ENCODE measurements at regions not wholly inside any gene's neighbourhood (a gene's known extent, or its start where the extent isn't known, plus 50 kb on each side); places are given as distances from the start of the nearest gene placed in this dataset.

GRCh38 chr9:80020056-80020455 is 448.3 kb downstream of the TLE4 start:
- no peak for DNase-seq

DNA sequence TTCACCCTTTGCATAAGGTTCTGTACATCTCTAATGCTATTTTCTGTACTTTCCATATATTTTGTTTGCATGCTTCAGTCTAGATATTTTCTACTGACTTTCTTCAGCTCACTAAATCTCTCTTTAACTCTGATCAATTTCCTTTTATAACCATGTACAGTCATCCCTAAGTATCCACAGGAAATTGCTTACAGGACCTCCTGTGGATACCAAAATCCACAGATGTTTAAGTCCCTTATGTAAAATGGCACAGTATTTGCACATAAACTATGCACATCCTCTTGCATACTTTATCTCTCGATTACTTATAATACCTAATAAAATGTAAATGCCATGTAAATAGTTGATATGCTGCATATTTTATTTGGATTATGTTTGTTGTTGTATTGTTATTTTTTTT is 442.1 kb downstream of the TLE4 start:
- no peak for DNase-seq

DNA sequence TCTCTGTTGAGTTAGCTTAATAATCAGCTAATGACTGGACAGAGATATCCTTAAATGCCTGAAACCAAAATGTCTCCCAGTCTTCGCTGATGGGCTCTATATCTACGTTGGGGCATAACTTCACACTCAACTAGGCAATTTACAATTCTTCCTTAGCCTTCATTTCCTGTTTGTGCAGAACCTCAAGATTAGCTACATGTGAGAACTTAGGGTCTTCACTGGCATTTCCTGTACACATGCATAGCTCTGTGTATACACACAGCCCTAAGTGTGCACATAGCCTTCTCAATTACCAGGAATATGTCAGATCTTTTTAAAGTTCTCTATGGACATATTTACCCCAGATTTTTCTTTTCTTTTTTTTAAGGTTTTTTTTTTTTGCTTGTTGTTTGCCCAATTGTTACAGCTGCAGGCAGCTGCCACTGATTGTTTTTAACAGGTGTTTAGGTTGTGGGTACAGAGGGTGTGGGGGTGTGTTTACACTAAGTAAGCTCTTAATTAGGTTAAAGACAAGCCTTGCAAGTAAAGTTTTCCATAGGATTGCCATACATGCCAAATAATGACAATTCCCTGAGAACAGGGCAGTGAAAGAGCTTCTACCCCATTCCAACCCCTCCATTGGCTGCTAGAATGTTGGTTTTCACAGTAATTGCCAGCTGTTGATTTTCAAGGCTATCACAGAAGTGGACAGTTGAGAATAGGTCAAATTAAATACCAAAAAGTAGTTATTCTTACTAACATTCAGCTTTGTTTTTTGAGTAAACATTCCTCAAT is 441.0 kb downstream of the TLE4 start:
- no peak for DNase-seq

DNA sequence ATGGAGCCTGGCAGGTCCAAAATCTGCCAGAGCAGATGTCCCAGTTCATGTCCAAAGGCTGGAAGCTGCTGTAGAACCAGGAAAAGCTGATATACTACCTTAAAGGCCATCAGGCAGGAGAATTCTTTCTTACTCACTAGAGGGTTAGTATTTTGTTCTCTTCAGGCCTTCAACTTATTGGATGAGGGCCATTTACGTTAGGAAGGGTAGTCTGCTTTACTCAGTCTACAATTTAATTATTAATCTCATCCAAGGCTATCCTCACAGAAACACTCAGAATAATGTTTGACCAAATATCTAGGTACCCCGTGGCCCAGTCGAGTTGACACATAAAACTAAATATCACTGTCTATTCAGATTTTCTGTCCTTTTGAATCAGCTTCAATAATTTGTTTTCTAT is 437.4 kb downstream of the TLE4 start:
- DNase-seq, result no peak

- DNase-seq, result no peak
Observed at GRCh38 chr9:80004714-80005113, 432.9 kb downstream of the TLE4 start.

DNA sequence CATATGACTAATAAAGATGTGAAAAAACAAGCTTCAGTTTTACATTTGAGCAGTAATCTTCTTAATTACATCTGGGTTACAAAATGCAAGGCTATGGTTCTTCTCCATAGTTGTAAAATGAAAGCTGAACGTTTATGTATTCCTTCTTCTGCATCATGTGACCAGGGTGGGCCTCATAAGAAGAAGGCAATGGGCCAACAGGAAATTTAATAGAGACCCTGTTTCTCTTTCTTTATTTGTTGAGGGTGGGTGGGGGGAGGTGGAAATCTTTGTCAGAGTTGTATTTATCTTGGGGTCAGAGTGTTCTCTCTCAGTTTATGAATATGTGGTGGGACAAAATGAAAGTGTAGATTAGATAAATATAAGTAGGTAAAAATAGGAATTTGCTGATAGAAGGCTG is 418.8 kb downstream of the TLE4 start:
- no peak for DNase-seq

GRCh38 chr9:79989079-79989478 is 417.3 kb downstream of the TLE4 start:
- no peak for DNase-seq

GRCh38 chr9:79988126-79988525 is 416.4 kb downstream of the TLE4 start:
- DNase-seq, result no peak

- DNase-seq, result no peak
Observed at GRCh38 chr9:79986437-79986836, 414.7 kb downstream of the TLE4 start.

DNA sequence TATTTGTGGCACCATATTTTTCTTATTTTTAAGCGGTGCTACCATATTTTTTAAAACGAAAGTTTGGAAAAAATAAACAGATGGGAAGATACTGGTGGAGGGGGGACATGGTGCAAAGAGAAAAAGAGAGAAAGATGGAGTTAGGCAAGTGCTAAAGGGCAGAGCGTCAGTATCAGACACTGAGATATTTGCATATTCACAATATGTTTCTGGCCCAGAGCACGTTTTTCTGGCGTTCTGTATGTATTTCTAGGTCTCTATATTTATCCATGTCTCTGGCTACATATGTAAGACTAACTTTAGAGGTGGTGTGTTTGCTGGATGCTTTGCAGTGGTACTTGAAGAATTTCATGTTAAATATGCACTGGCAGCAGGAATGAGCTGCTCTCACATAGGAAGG is 414.0 kb downstream of the TLE4 start:
- no peak for DNase-seq

GRCh38 chr9:79985264-79985663 is 413.5 kb downstream of the TLE4 start:
- DNase-seq, result no peak

GRCh38 chr9:79984429-79985067 is 412.8 kb downstream of the TLE4 start:
- no peak for DNase-seq

GRCh38 chr9:79980432-79980831 is 408.7 kb downstream of the TLE4 start:
- no peak for DNase-seq

DNA sequence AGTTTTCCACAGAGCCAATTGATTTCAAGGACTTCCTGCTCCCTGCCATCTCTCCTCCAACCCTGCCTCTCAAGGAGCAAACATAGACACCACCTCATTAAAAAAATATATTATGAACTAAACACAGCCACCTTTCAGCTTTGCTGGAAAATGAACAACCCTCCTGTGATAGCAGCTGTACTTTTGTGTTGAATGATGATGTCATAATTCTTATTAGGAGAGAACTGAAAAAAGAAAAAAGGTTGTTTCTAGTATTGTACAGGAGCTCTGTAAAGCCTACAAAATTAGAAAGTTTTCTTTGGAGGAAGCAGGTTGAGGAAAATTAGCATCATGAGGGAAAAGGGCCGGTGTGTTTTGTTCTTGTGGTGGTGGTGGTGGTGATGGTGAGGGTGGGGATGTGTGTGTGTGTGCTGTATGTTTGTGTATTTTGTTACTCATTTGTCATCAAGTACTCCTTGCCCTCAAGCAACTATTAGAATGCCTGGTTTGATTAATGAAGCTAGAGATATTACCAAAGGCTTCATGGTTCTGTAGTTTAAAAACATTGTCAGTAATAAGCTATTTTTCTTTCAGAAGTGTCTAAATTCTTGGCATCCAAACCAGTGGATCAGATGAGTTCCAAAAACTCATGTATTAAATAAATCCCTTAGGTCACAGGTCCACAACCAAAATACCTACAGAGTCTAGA is 405.9 kb downstream of the TLE4 start:
- no peak for DNase-seq

DNA sequence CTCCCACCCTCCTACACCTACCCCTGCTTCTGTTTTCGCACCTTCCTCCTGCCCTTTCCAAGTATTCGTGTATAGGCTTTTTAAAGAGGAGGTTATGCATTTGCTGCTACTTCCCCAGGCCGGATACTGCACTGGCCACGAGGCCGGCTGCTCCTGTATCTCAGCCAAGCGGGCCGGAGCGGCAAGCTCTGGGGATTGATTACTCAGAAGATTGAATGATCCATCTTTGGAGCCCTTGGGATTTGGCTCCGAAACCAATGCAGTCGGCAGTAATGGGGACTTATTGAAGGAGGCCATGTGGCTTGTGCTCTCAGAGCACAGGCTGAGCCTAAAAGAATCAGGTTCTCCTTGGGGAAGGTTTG is 405.3 kb downstream of the TLE4 start:
- no peak for DNase-seq

DNA sequence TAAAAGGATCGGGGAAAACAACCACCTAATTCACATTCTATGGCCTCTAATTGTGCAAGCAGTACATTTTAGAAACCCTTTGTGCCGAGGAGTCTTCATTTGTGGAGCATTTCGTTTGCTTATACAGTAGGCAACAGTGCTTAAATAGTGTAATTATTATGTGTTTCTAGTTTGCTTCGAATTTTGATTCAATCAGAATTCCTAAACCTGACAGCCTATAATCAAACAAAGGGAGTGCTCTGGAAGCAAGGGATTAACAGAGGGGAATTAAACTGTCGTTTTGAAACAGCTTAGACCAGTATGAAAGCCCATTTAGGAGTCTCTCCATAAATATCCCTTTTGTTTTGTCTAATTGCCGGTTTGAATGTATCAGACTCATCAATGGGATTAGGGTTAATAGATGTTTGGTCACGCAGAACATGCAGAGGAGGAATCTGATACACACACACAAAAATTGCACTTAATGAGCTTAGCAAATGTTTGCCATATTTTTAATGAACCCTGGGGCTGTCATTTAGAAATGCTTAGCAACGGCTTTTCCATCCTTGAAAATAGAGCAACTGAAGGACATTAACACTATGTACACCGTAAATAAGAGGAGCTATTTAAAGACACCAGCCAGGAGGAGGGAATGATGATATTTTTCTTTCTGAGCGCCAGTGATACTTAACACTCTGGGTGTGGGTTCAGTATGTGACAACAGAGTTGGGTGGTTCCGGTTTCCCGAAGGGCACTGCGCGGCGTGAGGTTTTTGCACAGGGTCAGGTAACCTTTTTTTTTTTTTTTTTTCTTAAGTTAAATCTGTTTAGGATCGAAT is 404.7 kb downstream of the TLE4 start:
- no peak for DNase-seq

GRCh38 chr9:79975621-79976256 is 404.0 kb downstream of the TLE4 start:
- DNase-seq, result no peak

DNA sequence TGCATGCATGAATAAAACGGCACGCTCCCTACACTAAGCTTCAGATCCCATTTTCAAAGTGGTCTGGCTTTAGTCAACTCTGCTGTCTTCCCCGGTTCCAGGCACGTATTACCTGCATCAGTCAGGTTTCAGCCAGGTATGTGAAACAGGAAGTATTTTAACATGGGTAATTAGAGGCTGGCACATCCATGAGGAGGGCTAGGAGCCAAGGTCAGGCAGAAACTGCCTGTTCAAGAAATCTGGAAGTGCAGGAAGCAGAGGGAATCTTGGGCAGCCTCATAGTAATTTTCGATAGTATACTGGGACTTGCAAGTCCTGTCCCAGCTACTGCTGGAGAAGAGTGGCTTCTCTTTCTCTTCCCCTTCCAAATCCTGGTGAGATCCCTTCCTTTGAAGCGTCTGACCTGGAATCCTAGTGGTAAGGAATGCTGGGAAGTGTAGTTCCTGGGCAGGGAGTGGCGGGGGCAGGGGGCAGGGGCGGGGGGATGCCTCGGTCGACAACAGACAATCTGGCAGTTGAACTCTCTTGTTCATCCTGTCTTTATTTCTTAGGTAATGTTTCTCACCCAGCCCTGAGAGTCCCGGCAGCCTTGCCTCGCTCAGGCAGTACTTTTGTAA is 403.1 kb downstream of the TLE4 start:
- DNase-seq, result no peak

- DNase-seq, result no peak
Observed at GRCh38 chr9:79973627-79974026, 401.9 kb downstream of the TLE4 start.

DNA sequence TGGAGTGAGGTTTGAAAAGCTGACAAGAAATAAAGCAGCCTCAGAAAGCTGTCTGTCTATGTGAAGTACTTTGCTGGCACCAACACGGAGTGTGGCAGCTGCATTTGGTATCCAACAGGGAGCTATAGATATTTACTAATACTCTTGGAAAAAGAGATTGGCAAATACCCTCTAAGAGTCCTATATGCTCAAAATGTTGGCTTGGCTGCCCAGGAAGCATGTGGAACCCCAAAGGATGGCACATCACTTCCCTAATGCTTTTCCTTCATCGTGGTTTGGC is 398.3 kb downstream of the TLE4 start:
- DNase-seq, result no peak

GRCh38 chr9:79969393-79970145 is 397.8 kb downstream of the TLE4 start:
- no peak for DNase-seq

DNA sequence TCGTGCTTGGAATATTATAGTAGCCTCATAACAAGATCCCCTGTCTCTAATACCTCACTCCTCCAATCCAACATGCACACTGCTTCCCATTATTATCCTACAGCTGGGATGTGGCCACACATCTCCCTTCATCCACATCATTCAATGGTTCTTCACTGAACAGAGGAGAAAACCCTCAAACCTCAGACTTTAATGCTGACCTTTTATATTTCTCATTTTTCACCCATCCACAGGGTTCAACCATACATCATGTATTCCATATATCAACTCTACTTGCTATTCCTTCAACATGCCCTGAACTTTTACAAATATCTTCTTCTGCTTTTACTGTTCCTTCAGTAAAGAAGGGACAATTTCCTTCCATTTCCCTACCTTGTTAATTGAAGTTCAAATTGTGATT is 396.8 kb downstream of the TLE4 start:
- DNase-seq, result no peak

All from effector CD4-positive, alpha-beta T cell (primary cell).